HK-2 (cell line): ENCODE measurements at regions not wholly inside any gene's neighbourhood (a gene's known extent, or its start where the extent isn't known, plus 50 kb on each side); places are given as distances from the start of the nearest gene placed in this dataset.

ENCODE experiments used
- DNase-seq: peaks from one replicate; pipeline ENCODE4 v3.0.0-alpha.2; 2018; ENCODE audit not compliant: unreplicated experiment

GRCh38 chr20:60125513-60125912 is 167.3 kb downstream of the CDH26 start:
- DNase-seq, result no peak

- no peak for DNase-seq
Measured at GRCh38 chr20:60126975-60127374, 168.8 kb downstream of the CDH26 start.

DNA sequence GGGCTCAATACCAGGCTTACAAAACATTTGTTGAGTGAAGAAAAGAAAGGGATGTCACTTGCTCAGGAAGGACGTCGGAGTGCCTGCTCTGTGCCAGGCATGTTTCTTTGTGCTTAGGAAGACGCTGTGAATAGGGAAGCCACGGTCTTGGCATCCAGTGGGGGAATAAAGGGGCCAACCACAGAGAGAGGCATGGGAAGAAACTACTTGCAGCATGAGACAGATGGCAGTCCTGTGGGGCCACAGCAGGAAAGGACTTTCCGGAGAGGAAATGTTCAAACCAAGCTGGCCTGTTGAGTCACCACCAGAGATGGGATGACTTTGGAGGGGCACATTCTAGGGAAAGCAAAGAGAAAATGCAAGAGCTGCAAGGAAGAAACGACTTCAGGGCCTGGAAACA is 173.2 kb downstream of the CDH26 start:
- DNase-seq, result no peak

- no peak for DNase-seq
Measured at GRCh38 chr20:60132162-60132826, 174.1 kb downstream of the CDH26 start.

- no peak for DNase-seq
Measured at GRCh38 chr20:60132827-60133670, 174.8 kb downstream of the CDH26 start.

- DNase-seq, result no peak
Measured at GRCh38 chr20:60135276-60135675, 177.1 kb downstream of the CDH26 start.

DNA sequence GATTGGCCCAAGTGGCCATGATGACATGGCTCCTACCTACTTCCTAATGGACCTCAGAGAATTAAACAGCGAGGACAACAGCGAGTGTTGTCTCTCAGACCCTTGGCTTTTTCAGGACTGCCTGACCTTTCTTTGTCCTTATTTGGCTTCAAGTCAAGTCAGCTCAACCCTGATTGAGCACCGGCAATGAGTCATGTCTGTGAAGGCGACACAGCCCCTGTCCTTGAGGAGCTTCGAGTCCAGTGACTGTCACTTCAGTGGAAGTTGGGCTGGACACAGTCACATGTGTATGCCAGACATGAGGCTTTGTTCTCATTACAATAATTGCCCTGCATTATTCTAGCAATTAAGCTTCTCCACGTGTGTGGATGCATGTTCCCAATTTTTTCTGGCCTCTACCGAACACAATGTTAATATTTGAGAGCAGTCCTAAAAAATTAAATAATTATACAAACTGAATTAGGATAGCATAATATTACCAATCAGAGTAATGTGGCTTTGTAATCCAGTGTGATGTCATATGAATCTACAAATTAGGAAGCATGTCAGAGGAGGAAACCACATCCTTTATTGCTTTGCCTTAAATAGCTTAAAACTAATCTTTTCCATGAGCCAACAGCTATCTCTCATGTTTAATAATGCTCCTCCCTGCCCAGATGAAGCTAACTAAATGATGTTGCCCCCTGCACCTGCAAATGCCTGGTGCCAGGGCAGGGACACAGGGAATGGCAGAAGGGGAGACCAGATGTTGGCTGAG is 178.6 kb downstream of the CDH26 start:
- no peak for DNase-seq

DNA sequence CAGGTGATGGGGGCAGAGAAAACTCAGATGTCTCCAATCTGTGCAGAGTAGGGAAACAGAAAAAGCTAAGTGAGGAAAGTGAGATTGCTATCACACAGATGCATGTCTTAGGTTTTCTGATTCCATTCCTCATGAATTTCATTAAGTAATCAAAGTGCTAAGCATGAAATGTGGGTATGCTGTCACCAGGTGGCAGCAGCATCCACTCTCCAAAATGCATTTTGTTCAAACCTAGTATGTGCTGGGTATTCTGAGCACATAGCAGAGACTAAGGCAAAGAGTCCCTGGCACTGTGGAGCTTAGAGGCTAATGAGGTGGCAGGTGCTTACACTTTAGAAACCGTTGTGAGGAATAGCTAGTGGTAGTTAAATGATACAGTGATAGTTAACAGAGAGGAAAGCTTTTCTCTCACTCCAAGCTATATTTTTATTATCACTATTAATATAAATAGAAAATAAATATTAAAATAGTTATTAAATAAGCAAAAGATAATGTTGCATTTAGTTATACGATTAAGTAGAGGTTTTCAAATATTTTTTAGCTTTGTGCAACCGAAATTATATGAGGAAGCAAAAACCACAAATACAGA is 179.5 kb downstream of the CDH26 start:
- DNase-seq, result no peak

DNA sequence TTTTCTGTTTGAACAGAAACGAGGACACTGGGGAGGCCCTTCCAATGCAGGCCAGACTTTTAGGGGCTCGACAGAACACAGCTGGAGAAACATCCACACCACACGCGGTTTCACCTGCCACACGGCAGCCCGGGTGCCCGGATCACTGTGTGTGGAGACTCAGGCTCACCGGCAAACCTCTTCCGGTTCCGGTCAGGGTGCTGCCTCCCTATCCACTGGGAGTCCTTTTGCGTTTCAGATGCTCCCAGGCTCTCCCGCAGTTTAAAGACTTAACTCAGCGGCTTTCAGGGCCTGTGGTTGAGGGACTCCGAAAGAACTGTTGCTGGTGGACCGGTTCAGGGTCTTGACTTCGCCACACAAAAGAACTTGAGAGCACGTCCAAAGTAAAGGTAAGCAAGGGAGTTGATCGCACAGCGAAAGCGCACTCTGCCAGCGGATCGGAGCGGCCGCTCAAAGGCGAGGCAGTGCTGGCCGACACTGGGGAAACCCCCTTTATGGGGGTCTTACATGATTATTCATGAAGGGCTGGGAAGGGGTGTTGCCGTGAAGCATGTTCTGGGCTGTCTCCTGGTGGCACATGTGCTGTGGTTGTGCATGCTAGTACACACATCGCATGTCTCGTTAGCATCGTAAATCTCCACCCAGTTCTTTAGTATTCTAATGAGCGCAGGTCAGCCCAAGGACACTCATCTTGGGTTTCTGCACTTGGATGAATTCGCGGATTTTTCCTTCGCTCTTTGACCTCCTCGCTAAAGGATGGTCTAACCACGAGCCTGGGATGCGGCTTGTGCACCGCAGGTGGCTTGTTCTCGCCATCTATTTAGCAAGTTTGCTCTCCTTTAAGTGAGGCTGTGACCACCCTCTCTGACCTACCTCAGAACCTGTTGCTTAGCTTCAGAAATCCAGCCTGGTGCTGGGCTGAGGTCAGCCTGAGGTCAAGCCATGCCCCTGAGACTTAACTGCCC is 180.3 kb downstream of the CDH26 start:
- no peak for DNase-seq

- DNase-seq, result no peak
Measured at GRCh38 chr20:60139663-60140446, 181.6 kb downstream of the CDH26 start.

GRCh38 chr20:60142587-60142986 is 184.4 kb downstream of the CDH26 start:
- DNase-seq, result no peak

DNA sequence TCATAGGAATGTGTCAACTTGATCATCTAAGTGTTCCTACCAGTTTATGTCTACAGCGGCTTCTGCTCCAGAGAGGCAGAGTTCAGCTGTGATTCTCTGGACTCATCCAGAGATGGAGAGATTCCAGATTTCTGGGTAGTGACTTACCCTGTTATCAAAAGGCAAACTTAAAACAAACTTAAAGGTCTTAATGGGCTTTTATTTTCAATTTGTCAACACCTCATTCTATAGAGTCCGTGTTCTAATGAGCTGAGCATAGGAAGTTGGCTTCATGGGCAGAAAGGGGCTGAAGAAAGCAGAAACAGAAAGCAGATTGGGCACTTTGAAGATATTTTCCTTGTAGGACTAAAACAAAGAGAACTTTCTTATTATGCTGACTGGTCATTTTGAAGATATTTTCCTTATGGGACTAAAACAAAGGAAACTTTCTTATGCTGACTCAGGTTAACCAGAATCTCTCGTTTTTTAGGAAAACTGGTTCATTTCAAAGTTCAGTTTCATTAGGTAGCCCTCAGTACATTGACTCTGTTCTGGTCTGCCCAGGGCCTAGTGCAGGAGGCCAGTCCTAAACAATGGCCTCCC is 185.1 kb downstream of the CDH26 start:
- no peak for DNase-seq

- no peak for DNase-seq
Measured at GRCh38 chr20:60144404-60144803, 186.2 kb downstream of the CDH26 start.

DNA sequence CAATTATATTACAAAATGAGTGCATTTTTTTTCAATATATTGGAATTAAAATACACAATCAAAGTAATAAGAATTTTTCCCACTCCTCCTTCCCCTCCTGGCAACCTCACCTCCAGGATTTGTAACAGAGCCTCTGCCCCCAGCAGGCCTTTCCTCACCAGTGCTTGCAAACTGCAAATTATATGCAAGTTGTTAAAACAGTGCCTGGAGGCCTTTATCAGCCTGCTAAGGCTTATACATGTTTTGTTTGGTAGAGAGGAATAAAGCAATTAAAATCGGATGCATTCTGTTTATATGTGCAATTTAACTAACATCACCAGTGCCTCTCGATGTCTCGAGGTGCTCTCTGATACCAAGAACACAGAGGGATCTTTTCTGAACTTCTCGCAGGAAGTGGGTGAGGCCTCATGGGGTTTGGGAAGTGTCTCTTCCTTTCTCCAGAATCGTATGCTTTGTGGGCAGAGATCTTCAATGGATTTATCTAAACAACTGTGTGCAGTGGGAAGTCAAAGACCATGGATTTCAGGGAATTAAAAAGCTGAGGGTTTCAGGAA is 186.8 kb downstream of the CDH26 start:
- DNase-seq, result no peak

GRCh38 chr20:60147004-60147403 is 188.8 kb downstream of the CDH26 start:
- DNase-seq, result no peak

DNA sequence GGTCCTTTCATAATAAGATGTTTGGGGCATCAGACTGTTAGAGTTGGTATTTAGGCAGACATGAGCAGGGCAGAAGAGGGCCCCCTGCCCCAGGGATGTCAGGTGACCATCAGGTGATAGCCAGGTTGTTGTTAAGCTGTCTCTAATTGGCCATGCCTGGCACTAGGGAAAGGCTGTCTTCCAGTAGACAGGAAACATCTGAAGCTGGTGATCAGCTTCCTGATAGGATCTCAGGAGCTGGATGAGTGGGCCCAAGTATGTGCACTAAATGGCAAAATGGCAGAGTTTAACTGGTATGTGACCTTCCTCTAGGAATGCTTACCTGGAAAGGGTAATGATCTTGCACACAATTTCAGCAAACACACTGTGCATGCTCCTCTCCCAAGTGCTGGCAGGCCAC is 190.7 kb downstream of the CDH26 start:
- DNase-seq, result no peak

GRCh38 chr20:60152792-60153191 is 194.6 kb downstream of the CDH26 start:
- no peak for DNase-seq

DNA sequence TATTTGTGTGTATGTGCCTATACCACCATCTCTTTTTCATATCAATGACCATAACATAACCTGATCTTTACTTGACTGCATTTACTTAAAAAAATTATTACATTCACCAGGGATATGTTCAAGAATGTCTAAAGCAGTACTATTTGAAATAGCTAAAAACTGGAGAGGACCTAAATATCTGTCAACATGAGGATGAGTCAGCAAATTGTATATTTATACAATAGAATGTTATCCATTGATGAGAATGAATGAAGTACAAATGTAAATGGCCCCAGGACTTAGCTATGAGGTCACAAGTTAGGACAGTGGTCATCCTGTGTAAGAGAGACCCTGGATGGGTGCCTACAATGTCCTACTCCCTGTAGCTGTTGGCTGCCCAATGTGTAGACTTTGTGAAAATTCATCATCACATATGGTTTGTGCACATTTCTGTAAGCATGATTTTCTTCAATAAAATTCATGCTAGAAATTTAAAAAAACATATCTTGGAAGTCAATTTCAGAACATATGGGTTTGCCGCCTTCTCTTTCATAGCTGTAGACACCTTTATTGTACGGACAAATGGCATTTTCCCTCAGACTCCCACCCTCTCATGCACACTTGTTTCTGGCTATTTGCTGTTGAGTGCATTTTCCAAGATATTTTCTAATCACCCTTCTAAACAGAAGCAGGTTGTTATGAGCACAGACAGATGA is 202.4 kb downstream of the CDH26 start:
- DNase-seq, result no peak

DNA sequence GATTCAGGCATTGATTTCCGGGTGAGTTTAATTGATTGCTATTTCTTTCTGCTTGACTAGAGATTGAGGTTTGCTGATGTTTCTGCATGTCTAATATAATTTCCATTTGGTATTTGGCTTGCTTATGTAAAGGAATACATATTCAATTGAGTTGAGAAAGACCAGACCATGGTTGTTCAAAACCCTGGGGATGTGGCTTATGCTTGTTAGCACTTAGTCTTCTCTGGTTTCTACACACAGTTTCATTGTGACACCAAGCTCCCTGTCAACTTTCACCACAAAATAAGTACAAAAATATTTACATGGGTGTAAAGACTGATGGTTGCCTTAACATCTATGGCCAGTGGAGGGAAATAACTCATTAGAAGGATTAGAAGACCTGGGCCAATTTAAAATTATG is 209.6 kb downstream of the CDH26 start:
- DNase-seq, result no peak
